GM18508 (cell line): ENCODE measurements at regions not wholly inside any gene's neighbourhood (a gene's known extent, or its start where the extent isn't known, plus 50 kb on each side); places are given as distances from the start of the nearest gene placed in this dataset.

ENCODE experiments used
- ATAC-seq: cut with Tn5 transposase; IDR thresholded peaks from one replicate; pipeline ENCODE4 v1.9.1; 2021; ENCODE audit warnings: moderate number of reproducible peaks; ENCODE audit not compliant: insufficient read depth, unreplicated experiment

DNA sequence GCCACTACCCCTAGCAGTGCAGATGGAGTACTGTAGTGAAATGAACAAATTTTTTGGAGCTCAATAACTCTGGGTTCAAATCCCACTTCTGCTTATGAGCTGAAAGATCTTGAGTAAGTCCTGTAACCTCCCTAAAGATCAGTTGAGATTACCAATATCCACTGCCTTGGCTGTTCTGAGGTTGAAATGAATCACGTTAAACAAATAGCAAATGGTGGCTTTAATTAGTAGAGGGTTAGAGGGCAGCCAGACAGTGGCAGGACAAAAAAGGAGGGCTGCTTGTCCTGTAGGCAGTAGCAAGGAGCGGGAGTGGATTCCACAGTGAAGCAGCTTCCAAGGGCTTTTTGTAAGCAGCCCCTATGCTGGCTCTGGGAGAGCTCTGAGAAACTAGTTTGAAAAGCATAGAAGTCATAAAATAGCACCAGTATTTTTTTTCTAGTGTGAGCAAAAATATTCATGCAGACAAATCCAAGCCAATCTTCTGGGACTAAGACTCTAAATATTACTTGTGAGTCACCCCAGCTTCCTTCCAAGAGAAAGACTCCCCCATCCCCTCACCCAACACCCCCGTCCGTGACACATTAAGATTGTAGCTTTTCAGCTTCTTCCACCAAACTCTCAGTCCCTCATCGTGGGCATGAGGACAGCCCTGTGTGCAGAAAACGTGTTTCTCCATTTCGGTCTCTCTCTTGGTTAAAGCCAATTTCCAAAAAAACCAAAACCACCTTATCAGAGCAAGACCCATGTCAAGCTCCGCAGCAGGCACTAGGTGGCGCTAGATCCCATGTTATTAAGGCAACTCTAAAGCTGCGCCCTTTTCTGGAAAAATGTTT is 123.5 kb upstream of the LGALSL start:
- no peak for ATAC-seq

DNA sequence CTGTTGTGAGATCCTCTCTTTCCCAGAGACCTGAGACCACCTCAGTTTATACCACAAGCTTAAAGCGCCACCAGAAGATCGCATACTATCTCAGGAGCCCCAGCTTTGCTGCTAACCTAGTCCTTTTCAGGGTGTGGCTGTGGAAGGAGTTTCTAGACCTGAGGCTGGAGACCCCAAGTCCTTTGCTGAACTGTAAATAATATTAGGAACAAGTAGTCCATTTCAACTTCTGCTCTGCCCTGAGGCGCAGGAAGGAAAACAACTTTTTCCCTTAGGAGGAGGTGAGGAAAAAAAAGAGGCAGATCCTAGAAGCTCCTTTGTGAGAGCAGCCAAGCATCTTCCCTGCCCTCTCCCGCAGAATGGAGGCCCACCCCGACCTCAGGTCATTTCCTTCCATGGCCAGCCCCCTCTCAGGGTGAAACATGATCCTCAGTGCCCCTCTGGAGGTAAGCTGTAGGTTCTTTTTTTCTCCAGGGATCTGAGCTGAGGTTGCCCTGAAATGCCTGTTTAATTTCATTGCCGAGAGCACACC is 122.8 kb upstream of the LGALSL start:
- no peak for ATAC-seq

DNA sequence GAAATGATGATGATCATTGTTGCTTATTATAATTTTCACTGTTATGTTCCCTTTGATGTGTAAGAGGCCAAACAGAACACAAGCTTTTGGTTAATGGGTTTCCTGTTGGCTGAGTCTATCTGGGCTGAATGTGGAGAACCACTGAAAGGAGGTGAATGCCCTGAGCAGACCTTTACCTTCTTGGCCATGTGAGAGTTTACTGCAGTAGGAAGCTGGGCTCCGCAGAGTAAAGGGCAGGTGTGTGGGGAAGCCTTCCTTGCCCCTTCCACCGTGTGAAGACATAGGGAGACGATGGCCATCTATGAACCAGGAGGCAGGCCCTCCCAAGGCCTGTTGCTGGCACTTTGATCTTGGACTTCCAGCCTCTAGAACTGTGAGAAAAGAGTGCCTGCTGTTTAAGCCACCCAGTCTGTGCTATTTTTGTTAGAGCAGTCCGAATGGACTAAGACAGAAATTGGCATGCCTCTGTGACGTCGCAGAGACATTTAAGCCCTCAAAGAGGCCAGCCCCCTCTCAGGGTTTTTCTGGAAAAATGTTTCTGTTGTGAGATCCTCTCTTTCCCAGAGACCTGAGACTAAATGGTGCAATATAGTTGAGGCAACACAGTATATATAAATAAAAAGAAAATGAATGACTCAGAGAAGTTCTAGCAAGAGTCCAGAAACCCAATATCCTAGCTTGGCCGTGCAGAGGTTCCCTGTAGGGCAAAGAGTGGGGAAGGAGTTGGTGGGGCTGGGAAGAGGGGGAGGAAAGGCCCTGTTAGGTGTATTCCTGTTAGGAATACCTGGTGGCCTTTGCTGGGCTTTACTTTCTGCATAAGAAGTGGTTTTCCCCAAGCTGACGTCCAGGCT is 121.9 kb upstream of the LGALSL start:
- no peak for ATAC-seq

DNA sequence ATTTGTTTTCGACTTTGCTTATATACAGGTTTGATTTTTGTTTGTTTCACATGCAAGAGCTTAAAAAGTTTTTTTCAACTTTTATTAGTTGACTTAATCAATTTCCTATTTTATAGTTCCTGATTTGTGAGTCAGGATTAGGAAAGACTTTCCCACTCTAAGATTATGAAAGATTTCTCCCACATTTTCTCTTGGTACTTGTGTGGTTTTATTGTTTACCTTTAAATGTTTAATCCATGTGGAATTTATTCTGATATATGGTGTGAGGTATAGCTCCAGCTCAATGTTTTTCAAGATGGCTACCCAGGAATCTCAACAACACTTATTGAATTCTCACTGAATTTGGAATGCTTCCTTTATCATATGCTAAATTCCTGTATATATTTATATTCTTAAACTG is 117.8 kb upstream of the LGALSL start:
- no peak for ATAC-seq

DNA sequence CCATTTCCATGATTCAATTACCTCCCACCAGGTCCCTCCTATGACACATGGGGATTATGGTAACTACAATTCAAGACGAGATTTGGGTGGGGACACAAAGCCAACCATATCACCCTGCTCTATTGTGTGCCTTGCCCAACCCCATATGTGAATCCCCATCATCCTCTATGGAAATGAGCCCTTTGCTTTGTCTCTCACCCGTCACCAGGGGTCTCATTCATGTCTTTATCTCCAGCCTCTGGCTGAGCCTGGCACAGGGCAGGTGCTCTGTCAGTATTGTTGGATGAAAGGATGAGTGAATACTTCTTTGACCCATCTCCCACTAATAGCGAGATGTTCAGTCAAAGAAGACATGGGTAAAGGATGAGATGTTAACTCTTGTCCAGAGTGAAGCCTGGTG is 116.6 kb upstream of the LGALSL start:
- no peak for ATAC-seq

DNA sequence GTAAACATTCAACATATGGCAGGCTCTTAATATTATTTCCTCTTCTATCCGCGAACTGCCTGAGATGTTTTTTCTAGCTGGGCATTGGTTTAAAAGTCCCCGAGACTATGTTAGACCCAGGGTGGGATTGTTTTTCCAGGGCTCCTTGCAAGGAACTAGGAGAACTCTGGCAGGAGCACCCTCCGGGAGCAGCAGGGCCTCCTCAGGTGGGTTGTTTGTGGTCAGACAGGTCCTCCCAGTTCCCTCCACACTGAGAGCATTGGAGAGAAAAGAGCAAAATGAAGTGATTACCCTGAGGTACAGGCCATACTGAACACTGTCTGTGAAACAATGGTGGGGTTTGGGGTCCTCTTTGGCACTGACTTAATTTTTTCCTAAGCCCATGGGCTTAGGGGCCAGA is 115.9 kb upstream of the LGALSL start:
- ATAC-seq = no peak

DNA sequence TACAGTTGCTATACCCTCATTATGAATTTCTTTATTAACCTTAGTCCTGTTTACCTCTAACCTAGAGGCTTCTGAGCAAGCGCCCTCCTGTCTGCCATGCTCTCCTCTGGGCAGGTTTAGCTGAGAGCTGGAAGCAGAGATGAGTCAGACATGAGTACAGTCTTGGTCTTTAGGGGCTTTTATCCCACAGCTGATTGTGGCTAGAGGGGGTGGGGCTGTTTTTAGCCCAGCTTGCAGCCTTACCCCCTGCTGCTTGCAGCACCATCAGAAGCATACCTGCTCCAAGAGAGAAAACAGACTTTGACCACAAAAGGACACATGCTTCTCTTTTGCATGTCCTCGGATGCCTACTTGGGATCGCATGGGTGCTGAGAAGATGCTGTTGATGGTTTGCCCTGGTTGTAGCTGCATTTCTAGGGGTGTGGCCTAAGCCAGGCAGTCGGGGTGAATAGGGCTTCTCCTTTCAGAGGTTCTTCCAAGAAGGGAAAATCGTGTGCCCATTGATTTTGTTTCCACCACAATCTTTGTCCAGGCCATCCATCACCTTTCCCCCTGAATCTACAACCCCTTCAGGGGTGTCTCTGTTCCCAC is 115.0 kb upstream of the LGALSL start:
- no peak for ATAC-seq

DNA sequence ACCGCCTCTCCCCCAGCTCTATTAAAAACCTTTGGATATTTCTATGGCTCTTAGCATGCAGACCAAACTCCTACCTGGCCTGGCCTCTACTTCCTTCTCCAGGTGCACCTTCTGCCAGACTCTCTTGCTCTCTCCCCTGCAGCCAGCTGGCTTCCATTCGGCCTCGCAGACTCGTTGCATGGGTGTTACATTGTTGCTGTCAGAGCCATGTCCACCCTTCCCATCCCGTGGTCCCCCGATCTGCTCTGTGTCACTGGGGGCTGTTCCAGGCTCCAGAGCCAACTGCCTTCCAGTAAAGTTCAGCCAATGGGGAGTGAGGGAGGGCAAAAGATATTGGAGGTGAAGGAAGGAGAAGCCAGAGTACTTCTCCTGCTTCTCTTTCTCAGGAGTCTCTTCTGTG is 112.5 kb upstream of the LGALSL start:
- ATAC-seq = no peak

DNA sequence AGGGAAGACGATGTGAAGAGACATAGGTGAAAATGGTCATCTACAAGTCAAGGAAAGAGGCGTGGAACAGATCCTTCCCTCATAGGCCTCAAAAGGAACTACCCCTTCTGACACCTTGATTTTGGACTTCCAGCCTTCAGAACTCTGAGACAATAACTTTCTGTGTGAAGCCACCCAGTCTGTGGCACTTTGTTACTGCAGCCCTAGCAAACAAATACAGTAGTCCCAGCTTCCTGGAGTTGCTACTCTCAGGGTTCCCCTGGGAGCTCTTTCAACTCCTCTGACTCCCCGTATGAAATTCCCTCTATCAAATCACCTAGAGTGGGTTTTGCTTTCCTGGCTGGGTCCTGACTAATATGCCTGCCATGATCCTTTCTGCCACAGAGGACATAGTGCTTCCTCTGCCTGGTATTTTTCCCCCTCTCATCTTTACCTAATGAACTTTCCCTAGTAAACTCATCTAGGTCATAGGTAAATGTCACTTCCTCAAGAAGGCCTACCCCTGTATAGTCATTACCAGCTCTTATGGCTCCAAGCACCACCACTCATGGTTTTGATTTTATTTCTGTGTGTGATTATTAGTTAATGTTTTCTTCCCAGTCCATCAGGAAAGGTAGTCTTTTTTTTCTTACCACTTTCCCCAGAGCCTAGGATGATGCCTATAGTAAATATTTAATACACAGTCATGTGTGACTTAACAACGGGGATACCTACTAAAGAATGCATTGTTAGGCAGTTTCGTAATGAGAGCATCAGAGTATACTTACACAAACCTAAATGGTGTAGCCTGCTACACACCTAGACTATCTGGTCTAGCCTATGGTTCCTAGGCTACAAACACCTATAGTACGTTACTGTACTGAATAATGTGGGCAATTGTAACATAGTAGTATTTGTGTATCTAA is 111.5 kb upstream of the LGALSL start:
- ATAC-seq = no peak

DNA sequence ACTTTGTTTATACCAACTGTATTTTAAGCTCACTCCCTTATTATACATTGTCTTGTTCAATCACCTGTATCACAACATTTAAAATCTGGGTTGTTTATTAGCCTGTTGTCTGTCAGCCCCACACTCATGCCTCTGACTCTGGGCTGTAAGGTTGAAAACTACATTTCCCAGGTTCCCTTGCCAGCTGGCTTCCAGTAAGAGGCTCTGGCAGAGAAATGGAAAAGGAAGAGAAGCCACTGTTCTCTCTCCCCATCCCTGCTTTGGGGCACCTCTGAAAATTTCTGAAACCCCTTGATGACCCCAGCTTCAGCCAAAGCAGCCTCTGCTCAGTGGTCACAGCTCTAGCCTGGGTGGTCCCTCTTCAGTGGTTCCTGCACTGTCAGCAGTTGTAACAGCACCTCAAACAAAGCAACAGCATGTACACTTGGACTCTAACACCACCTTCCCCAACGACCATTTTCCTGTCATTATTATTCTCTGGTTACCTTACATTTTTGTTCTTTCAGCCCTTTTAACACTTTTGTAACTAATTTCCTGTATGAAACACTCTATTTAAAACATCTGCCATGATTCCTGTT is 108.9 kb upstream of the LGALSL start:
- no peak for ATAC-seq

DNA sequence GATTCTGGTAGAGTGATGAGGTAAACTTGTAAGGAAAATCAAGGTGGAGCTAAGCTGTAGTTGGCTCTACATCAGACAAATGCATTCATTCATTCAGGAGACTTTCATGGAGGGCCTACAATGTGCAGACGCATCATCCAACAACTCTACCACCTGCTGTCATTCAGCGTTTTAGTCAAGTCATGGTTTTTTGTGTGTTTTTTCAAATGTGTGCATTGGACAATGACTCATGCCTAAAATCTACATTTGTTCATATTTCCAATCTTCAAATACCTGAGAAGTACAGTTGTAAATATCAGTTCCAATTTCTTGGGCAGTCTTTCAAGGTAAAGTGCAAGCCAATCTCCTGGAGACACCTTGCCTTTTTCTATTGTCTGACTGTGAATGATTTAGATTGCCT is 108.0 kb upstream of the LGALSL start:
- no peak for ATAC-seq

DNA sequence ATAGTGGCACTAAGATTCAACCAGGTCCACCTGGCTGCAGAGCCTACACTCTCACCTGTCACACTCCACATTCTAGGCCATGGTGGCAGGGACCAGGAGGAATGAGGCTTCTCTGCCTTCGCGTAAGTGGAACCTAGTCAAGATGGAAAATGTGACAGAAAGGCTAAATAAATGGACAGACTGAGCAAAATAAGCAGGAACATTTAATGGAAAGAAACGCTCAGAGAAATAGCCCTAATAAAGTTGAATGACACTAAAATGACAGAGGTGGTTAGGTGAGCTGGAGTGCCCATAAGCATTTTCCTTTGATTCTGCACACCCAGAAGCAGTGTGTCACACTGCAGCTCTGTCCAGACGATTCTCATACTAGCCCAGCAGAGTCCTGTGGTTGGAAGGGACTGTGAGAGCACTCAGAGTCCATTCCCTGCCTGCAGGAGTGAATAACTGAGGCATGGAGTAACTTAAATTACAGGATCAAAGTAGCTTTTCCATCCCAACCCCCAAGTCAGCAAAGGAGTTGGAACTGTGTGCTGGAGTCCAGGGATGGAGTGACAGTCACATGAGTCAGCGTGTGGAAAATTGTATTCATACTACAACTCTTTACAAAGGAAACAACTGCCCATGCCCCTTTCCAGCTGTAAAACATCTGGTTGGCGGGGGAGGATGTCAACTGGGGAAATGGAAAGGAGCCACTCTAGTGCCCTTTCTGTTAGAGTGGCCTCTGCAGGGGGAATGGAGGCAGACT is 105.4 kb upstream of the LGALSL start:
- no peak for ATAC-seq

DNA sequence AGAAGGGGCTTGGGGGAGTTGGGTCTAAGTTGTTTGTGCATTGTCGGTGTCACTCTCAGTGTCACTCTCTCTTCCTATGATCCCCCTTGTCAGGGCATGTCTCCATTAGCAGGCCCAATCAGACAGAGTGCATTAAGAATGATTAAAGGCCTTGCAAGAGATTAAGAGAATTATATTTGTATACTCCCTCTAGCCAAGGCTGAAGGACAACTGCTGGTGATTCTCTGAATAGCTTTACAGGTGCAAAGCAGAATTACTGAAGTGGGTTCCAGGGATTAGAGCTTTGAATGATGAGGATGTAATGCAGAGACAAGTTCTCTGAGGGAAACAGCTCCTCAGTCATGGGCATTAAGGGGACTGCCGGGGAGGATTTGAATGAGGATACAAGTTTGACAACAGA is 104.8 kb upstream of the LGALSL start:
- no peak for ATAC-seq

DNA sequence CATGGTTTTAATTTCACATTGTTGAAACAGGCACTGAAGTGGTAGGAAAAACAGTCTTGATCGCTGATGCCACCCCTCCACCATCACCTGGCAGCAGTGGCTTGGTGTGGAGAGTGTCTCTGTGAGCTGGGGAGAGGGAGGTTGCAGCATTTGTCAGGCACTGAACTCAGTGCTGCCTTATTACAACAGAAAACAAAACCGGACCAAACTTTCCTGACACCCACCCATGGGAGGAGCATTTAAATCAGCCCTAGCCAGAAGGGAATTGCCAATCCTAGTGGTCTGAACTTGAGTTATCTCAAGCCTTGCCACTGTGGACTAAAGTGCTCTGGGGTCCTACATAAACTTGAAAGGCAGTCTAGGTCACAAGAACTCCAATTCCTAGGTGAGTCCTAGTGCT is 103.0 kb upstream of the LGALSL start:
- no peak for ATAC-seq

DNA sequence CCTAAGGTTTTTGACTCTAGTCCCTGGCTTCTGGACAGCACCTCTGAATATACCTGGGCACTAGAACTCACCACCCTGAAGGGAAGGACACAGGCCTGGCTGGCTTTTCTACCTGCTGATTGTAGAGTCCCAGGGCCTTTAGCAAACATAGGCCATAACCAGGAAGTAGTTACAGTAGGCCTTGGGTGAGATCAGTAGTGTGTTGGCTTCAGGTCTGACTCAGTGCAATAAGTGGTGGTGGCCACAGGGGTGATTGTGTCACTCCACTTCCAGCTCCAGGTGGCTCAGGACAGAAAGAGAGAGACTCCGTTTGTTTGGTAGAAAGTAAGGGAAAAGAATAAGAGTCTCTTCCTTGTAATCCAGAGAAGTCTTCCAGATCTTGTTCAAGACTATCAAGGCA is 101.7 kb upstream of the LGALSL start:
- no peak for ATAC-seq

DNA sequence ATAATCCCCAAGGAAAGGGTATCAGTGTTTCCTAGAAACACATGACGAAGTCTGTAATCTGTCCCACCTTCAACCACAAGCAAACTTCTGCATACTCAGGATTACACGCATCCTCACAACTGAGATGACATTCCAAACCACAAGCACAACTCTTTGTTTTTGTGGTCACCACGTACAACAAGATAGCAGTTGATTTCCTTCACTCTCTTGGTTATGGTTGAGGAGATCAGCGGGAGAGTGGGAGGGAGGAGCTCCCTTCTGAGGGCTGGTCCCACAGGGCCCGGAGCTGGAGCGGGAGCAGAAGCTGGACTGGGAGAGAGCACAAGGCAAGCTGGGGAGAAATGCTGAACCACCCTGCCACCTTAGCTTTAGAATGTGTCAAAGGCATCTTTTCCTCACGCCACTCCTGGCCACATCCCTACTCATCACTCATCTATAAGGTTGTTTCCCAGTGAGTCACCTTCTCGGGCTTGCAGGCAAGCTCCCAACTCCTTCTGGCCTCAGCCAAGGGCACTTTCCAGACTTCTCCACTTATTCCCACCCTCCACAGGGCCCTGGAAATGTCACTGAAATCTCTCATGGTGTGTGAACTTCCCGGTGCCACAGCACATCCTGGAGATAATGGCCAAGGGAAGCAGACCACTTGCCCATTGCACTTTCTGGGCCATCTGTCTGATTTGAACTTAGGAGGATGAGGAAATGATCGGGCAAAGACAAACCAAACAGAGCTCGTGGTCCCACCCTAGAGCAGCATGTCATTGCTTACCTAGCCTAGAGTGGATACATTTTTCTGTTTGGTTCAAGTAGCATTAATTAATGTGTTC is 98.9 kb upstream of the LGALSL start:
- no peak for ATAC-seq

DNA sequence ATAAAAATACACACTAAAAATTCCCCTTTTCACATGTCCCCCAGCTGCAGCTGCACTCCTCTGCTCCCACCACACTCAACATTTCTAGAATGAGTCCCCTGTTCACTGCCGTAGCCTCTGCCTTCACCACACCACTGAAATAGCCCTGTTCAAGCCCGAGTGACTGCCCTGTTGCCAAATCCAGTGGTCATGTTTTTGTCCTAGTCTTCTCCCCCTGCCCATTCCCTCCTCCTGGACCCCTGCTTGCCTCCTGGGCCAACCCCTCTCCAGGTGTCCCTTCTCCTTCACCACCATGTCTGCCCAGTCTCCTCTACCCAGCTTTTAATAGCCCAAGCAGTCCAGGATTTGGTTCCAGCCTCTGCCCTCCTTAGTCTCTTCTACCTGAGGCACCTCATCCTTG is 97.1 kb upstream of the LGALSL start:
- ATAC-seq = no peak
